ENCODE measurements at regions not wholly inside any gene's neighbourhood (a gene's known extent, or its start where the extent isn't known, plus 50 kb on each side); places are given as distances from the start of the nearest gene placed in this dataset.

- H3K79me2 ChIP-seq (ENCODE audit: control insufficient read depth, insufficient read depth, low read length), result no peaks in the 10 kb centered on the region
- H3K9me3 ChIP-seq (ENCODE audit: control extremely low read depth in 1 of 3, control insufficient read depth in 2 of 3, insufficient read depth in 1 of 3, low read length in 2 of 3), result peaks cover 0 to 9% (median 0%) of the 10 kb centered on the region in 3 donors
- no peak overlapping the region for H3K27ac ChIP-seq (ENCODE audit: low read length in 2 of 2)
- no peaks in the 10 kb centered on the region for H3K36me3 ChIP-seq (replicated peaks in 1 of 2; ENCODE audit: control extremely low read depth in 1 of 2, control insufficient read depth in 1 of 2, extremely low read depth in 1 of 2, insufficient read depth in 2 of 2, low read length in 1 of 2)
- no peak overlapping the region for H3K4me3 Mint-ChIP-seq
- ChIA-PET POLR2A (no interaction called here), CTCF (no interaction called here)
- no peak for ATAC-seq (ENCODE audit: low read depth)
- no peak for DNase-seq
- no peaks in the 10 kb centered on the region for H4K20me1 ChIP-seq (ENCODE audit: control insufficient read depth, insufficient read depth, low read length, poor library complexity, severe bottlenecking)
- H3K27me3 Mint-ChIP-seq, result no peaks in the 10 kb centered on the region
- no peaks in the 10 kb centered on the region for H3K27me3 ChIP-seq (replicated peaks in 1 of 4; ENCODE audit: control extremely low read depth in 1 of 4, control insufficient read depth in 3 of 4, insufficient read depth in 4 of 4, low read length in 3 of 4)
- no peak for TF ChIP-seq EZH2 (IDR thresholded peaks at IDR 0.05; ENCODE audit: borderline replicate concordance, insufficient read depth, low read depth, low read length, poor library complexity, severe bottlenecking)
- TF ChIP-seq CTCF (IDR thresholded peaks at IDR 0.05), result no peak
- no peaks in the 10 kb centered on the region for H3K9me3 Mint-ChIP-seq (ENCODE audit: insufficient read depth)
- no peak overlapping the region for H3K9ac ChIP-seq (ENCODE audit: low read length)
- H2AFZ ChIP-seq (ENCODE audit: insufficient read depth, low read depth, low read length, poor library complexity, severe bottlenecking), result no peak overlapping the region
- H3K4me1 Mint-ChIP-seq, result no peaks in the 10 kb centered on the region
- intact Hi-C loops (cut with micrococcal nuclease), result no loop called here
- H3K4me2 ChIP-seq (replicated peaks; ENCODE audit: low read depth, low read length, poor library complexity, severe bottlenecking), result no peak overlapping the region
- 92% methylated on average over 4 of the region's 6 CpGs for WGBS (ENCODE audit: insufficient coverage)
- no peaks in the 10 kb centered on the region for H3K4me1 ChIP-seq (ENCODE audit: control insufficient read depth in 2 of 2, insufficient read depth in 2 of 2, low read length in 2 of 2)
- no peak overlapping the region for H3K27ac Mint-ChIP-seq
- no peak overlapping the region for H3K4me3 ChIP-seq (ENCODE audit: control extremely low read depth in 1 of 5, extremely low read depth in 1 of 5, insufficient read depth in 1 of 5, low read depth in 2 of 5, low read length in 4 of 5)
Measured at GRCh38 chr10:33523236-33523792, 188.8 kb upstream of the NRP1 start.

DNA sequence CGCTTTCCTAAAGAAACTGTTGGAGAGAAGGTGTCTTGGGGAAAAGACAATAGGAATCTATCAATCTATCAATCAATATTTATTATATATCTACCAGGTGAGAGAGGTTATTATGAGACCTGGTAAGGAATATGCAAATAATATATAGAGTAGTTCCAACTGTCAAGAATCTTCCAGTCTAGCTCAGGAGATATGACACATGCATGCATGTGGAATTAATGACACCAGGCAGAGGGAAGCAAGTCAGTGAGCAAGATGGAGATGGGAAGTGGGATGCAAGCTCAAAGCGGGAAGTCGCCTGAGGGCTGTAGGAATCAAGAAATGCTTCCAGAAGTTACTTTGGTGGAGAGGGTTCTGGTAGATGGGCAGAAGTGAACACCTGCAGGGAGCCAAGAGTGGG lies 187.4 kb upstream of the NRP1 start:
- POLR2A ChIA-PET, result no interaction called here
- no peaks in the 10 kb centered on the region for H3K79me2 ChIP-seq (ENCODE audit: control insufficient read depth, insufficient read depth, low read length)
- H3K4me3 ChIP-seq (ENCODE audit: control extremely low read depth in 1 of 5, extremely low read depth in 1 of 5, insufficient read depth in 1 of 5, low read depth in 2 of 5, low read length in 4 of 5), result no peak overlapping the region
- intact Hi-C loops (cut with micrococcal nuclease), result no loop called here
- no peak for DNase-seq
- no peaks in the 10 kb centered on the region for H4K20me1 ChIP-seq (ENCODE audit: control insufficient read depth, insufficient read depth, low read length, poor library complexity, severe bottlenecking)
- no peak overlapping the region for H3K4me3 Mint-ChIP-seq
- no peak overlapping the region for H2AFZ ChIP-seq (ENCODE audit: insufficient read depth, low read depth, low read length, poor library complexity, severe bottlenecking)
- no peak overlapping the region for H3K4me2 ChIP-seq (replicated peaks; ENCODE audit: low read depth, low read length, poor library complexity, severe bottlenecking)
- H3K36me3 ChIP-seq (replicated peaks in 1 of 2; ENCODE audit: control extremely low read depth in 1 of 2, control insufficient read depth in 1 of 2, extremely low read depth in 1 of 2, insufficient read depth in 2 of 2, low read length in 1 of 2), result no peaks in the 10 kb centered on the region
- H3K27ac Mint-ChIP-seq, result no peak overlapping the region
- peaks cover 0 to 10% (median 0%) of the 10 kb centered on the region in 3 donors for H3K9me3 ChIP-seq (ENCODE audit: control extremely low read depth in 1 of 3, control insufficient read depth in 2 of 3, insufficient read depth in 1 of 3, low read length in 2 of 3)
- TF ChIP-seq EZH2 (IDR thresholded peaks at IDR 0.05; ENCODE audit: borderline replicate concordance, insufficient read depth, low read depth, low read length, poor library complexity, severe bottlenecking) (no peak), CTCF (IDR thresholded peaks at IDR 0.05) (no peak)
- no peaks in the 10 kb centered on the region for H3K9me3 Mint-ChIP-seq (ENCODE audit: insufficient read depth)
- H3K4me1 ChIP-seq (ENCODE audit: control insufficient read depth in 2 of 2, insufficient read depth in 2 of 2, low read length in 2 of 2), result no peaks in the 10 kb centered on the region
- 95% methylated on average over 2 of the region's 3 CpGs for WGBS (ENCODE audit: insufficient coverage)
- H3K9ac ChIP-seq (ENCODE audit: low read length), result no peak overlapping the region
- H3K27ac ChIP-seq (ENCODE audit: low read length in 2 of 2), result no peak overlapping the region
- no peaks in the 10 kb centered on the region for H3K27me3 ChIP-seq (replicated peaks in 1 of 4; ENCODE audit: control extremely low read depth in 1 of 4, control insufficient read depth in 3 of 4, insufficient read depth in 4 of 4, low read length in 3 of 4)
- CTCF ChIA-PET, result no interaction called here
- H3K4me1 Mint-ChIP-seq, result no peaks in the 10 kb centered on the region
- ATAC-seq (ENCODE audit: low read depth), result no peak
- no peaks in the 10 kb centered on the region for H3K27me3 Mint-ChIP-seq

Data from B cell (primary cell).